ENCODE measurements at regions not wholly inside any gene's neighbourhood (a gene's known extent, or its start where the extent isn't known, plus 50 kb on each side); places are given as distances from the start of the nearest gene placed in this dataset.

- DNase-seq: no peak
- ATAC-seq: no peak
- peaks cover 20% of the 10 kb centered on the region for H3K27me3 Mint-ChIP-seq
- no peak for TF ChIP-seq CTCF (IDR thresholded peaks at IDR 0.05)
- CTCF ChIA-PET: interaction anchor here (0.7 to 0.9 kb wide), 2 partner anchors 23 to 174 kb away, joined by 3 to 4 read pairs; no protein-coding TSS in a partner anchor
- no peaks in the 10 kb centered on the region for H3K9me3 Mint-ChIP-seq
- intact Hi-C loops (cut with micrococcal nuclease): no loop called here
- no peak overlapping the region for H3K27ac Mint-ChIP-seq
- H3K36me3 Mint-ChIP-seq (ENCODE audit: low read depth): no peaks in the 10 kb centered on the region
- no peaks in the 10 kb centered on the region for H3K4me1 Mint-ChIP-seq (ENCODE audit: low read depth)
- POLR2A ChIA-PET: no interaction called here
- no peak overlapping the region for H3K4me3 Mint-ChIP-seq
Observed at GRCh38 chr18:61756244-61756643, 136.6 kb downstream of the RNF152 start.

DNA sequence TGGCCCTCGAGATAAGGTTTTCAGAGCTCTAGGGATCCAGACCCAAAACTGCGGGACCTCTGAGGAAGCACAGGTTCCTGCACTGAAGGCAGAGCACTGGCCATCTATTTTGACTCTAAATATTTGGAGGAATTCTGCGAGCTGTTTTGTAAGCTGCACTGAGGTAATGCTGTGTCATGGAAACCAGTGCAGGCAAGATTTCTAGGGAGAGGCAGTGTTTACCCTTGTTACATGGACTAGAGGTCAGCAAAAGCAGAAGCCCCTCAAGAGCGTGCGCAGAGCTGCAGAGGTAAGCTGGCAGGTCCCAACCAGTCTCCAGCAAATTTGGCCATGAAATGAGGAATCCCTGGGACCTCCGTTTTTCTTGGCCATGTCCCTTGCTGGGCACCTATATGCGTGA is 137.3 kb downstream of the RNF152 start:
- CTCF ChIA-PET: interaction anchor here (0.9 kb wide), 1 partner anchor 23 kb away, joined by 3 read pairs; no protein-coding TSS in a partner anchor
- no peak for DNase-seq
- Mint-ChIP-seq H3K27ac (no peak overlapping the region), H3K9me3 (no peaks in the 10 kb centered on the region), H3K27me3 (peaks cover 18% of the 10 kb centered on the region), H3K36me3 (ENCODE audit: low read depth) (no peaks in the 10 kb centered on the region), H3K4me3 (no peak overlapping the region), H3K4me1 (ENCODE audit: low read depth) (no peaks in the 10 kb centered on the region)
- intact Hi-C loops (cut with micrococcal nuclease): no loop called here
- TF ChIP-seq CTCF (IDR thresholded peaks at IDR 0.05): no peak
- POLR2A ChIA-PET: interaction anchor here (0.8 kb wide), 1 partner anchor 241 kb away, joined by 3 read pairs; no protein-coding TSS in a partner anchor
- no peak for ATAC-seq

GRCh38 chr18:61754039-61754583 is 138.7 kb downstream of the RNF152 start:
- DNase-seq: no peak
- Mint-ChIP-seq H3K27me3 (peaks cover 11% of the 10 kb centered on the region), H3K4me1 (ENCODE audit: low read depth) (no peaks in the 10 kb centered on the region), H3K36me3 (ENCODE audit: low read depth) (no peaks in the 10 kb centered on the region), H3K4me3 (no peak overlapping the region), H3K9me3 (no peaks in the 10 kb centered on the region), H3K27ac (no peak overlapping the region)
- no peak for ATAC-seq
- ChIA-PET POLR2A (no interaction called here), CTCF (no interaction called here)
- intact Hi-C loops (cut with micrococcal nuclease): no loop called here
- TF ChIP-seq CTCF (IDR thresholded peaks at IDR 0.05): no peak

DNA sequence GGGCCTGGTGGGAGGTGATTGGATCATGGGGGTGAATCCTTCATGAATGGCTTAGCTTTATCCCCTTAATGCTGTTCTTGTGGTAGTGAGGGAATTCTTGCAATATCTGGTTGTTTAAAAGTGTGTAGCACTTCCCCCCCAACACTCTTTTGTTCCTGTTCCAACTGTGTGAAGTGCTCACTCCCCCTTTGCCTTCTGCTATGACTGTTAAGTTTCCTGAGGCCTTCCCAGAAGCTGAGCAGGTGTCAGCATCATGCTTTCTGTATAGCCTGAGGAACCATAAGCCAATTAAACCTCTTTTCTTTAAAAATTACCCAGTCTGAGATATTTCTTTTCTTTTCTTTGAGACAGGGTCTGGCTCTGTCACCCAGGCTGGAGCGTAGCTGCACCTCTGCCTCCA is 139.4 kb downstream of the RNF152 start:
- H3K4me3 Mint-ChIP-seq: no peak overlapping the region
- peaks cover 8% of the 10 kb centered on the region for H3K27me3 Mint-ChIP-seq
- intact Hi-C loops (cut with micrococcal nuclease): no loop called here
- H3K27ac Mint-ChIP-seq: no peak overlapping the region
- ATAC-seq (no peak), DNase-seq (no peak)
- no peaks in the 10 kb centered on the region for H3K9me3 Mint-ChIP-seq
- no peak for TF ChIP-seq CTCF (IDR thresholded peaks at IDR 0.05)
- H3K36me3 Mint-ChIP-seq (ENCODE audit: low read depth): no peaks in the 10 kb centered on the region
- no peaks in the 10 kb centered on the region for H3K4me1 Mint-ChIP-seq (ENCODE audit: low read depth)
- CTCF ChIA-PET: no interaction called here
- POLR2A ChIA-PET: no interaction called here

DNA sequence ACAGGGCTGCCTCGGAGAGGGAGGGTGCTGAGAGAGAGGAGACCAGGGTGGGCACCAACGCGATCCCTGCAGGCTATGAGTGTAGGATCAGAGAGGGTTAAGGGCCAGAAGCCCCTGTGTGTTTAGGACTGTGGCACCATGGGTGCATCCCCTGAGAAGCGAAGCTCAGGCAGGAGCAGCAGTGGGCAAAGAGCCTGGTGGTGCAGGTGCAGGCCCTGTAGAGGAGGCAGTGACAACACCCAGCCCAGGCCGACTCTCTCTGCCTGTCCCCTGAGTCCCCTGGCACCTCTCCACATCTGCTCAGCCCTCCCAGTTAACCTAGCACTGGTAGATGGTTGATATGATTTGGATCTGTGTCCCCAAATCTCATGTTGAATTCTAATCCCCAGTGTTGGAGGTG is 139.8 kb downstream of the RNF152 start:
- intact Hi-C loops (cut with micrococcal nuclease): no loop called here

More for the DNA sequence above, 139.8 kb downstream of the RNF152 start:
- no peak for ATAC-seq
- ChIA-PET CTCF (no interaction called here), POLR2A (no interaction called here)
- H3K27ac Mint-ChIP-seq: no peak overlapping the region
- no peak overlapping the region for H3K4me3 Mint-ChIP-seq
- H3K9me3 Mint-ChIP-seq: no peaks in the 10 kb centered on the region
- H3K27me3 Mint-ChIP-seq: peaks cover 8% of the 10 kb centered on the region
- no peak for DNase-seq
- no peaks in the 10 kb centered on the region for H3K4me1 Mint-ChIP-seq (ENCODE audit: low read depth)
- TF ChIP-seq CTCF (IDR thresholded peaks at IDR 0.05): no peak
- no peaks in the 10 kb centered on the region for H3K36me3 Mint-ChIP-seq (ENCODE audit: low read depth)
